A549 (cell line): ENCODE measurements at regions not wholly inside any gene's neighbourhood (a gene's known extent, or its start where the extent isn't known, plus 50 kb on each side); places are given as distances from the start of the nearest gene placed in this dataset.

Experiments
- ATAC-seq, 2 experiments: fragments of 200-7000 bp in 1 of 2; fragments of >200 bp in 1 of 2; cut with Nextera tagmentation in 1 of 2; cut with Tn5 transposase in 1 of 2; 3 replicates each; pipeline versions ENCODE4 v1.8.0 to v1.9.1; 2018 to 2020; ENCODE audit warnings: mild to moderate bottlenecking in 1 of 2, moderate library complexity in 1 of 2
- CTCF ChIA-PET: fragments of 300-600 bp; sonication (Branson Sonifier 250); formaldehyde crosslinking; extraction: SDS; loops from one replicate; lab custom pipeline; 2021; ENCODE audit warnings: antibody characterized with exemption, inconsistent platforms; lab: Yijun Ruan, JAX
- POLR2A ChIA-PET: fragments of 350-600 bp; formaldehyde crosslinking; extraction: SDS; loops from one replicate; lab custom pipeline; 2021; ENCODE audit warnings: antibody characterized with exemption, inconsistent platforms; lab: Yijun Ruan, JAX
- DNase-seq, 2 experiments: peaks; one replicate each; pipeline versions ENCODE4 v3.0.0 to v3.0.0-alpha.2; 2011 to 2016; ENCODE audit warnings: low read depth in 1 of 2, low spot score in 1 of 2
- FAIRE-seq: peaks from 2 replicates; lab custom pipeline; 2011; peaks lifted over from hg19 to GRCh38; lab: Jason Lieb, UNC
- H3K27ac ChIP-seq, 2 experiments: fragments of >200 bp; sonication (Bioruptor Twin); formaldehyde crosslinking; 3 replicates each; pipeline ENCODE4 v1.5.1; 2016 to 2017
- H3K4me1 ChIP-seq: fragments of >200 bp; sonication (Bioruptor Twin); formaldehyde crosslinking; 3 replicates; pipeline ENCODE4 v1.6.1; 2016
- H3K4me2 ChIP-seq: fragments of >200 bp; sonication (Bioruptor Twin); formaldehyde crosslinking; 3 replicates; pipeline ENCODE4 v1.6.1; 2016
- H3K4me3 ChIP-seq: fragments of >200 bp; sonication (Bioruptor Twin); formaldehyde crosslinking; 3 replicates; pipeline ENCODE4 v1.5.1; 2016
- H3K9me3 ChIP-seq: fragments of >200 bp; sonication (Bioruptor Twin); formaldehyde crosslinking; 3 replicates; pipeline ENCODE4 v1.6.1; 2016
- BCL3 ChIP-seq: fragments of >200 bp; sonication (Bioruptor Twin); formaldehyde crosslinking; IDR thresholded peaks from 3 replicates; pipeline ENCODE4 v1.6.1; 2016
- CBX8 ChIP-seq: fragments of 200-600 bp; sonication (generic); IDR thresholded peaks from 2 replicates; pipeline ENCODE4 v1.6.1; 2016
- CEBPB ChIP-seq, 2 experiments: fragments of >200 bp in 1 of 2; sonication (Bioruptor Twin) in 1 of 2; formaldehyde crosslinking in 1 of 2; IDR thresholded peaks; 2 replicates each; pipeline ENCODE4 v1.6.1; 2012 to 2016
- E2F6 ChIP-seq: IDR thresholded peaks from 2 replicates; pipeline ENCODE4 v1.6.1; 2012; ENCODE audit warnings: low read depth, borderline replicate concordance
- EHF ChIP-seq: fragments of 250-450 bp; sonication (Bioruptor Pico); IDR thresholded peaks from 2 replicates; pipeline ENCODE4 v1.5.0; 2020; ENCODE audit warnings: mild to moderate bottlenecking
- EHMT2 ChIP-seq: fragments of 200-600 bp; sonication (generic); IDR thresholded peaks from 2 replicates; pipeline ENCODE4 v1.6.1; 2016; ENCODE audit warnings: antibody characterized with exemption, low read depth, mild to moderate bottlenecking, moderate library complexity
- ESRRA ChIP-seq: fragments of 150-350 bp; IDR thresholded peaks from 2 replicates; pipeline ENCODE4 v1.6.1; 2014; ENCODE audit warnings: mild to moderate bottlenecking, low read length, borderline replicate concordance
- HEYL ChIP-seq: fragments of 250-450 bp; sonication (Bioruptor Pico); IDR thresholded peaks from 2 replicates; pipeline ENCODE4 v1.8.0; 2021; ENCODE audit warnings: mild to moderate bottlenecking, moderate library complexity
- HOXA7 ChIP-seq: fragments of 250-450 bp; sonication (Bioruptor Pico); IDR thresholded peaks from 2 replicates; pipeline ENCODE4 v1.5.0; 2020; ENCODE audit warnings: mild to moderate bottlenecking, moderate library complexity
- HOXB13 ChIP-seq: fragments of 250-450 bp; sonication (Bioruptor Pico); IDR thresholded peaks from 2 replicates; pipeline ENCODE4 v1.5.0; 2020; ENCODE audit warnings: low read depth, mild to moderate bottlenecking, moderate library complexity
- JUN ChIP-seq, 2 experiments: fragments of >200 bp; sonication (Bioruptor Twin); formaldehyde crosslinking; IDR thresholded peaks; 2 replicates in 1 of 2; 3 replicates in 1 of 2; pipeline ENCODE4 v1.6.1; 2016 to 2017
- JUNB ChIP-seq: fragments of >200 bp; sonication (Bioruptor Twin); formaldehyde crosslinking; IDR thresholded peaks from 2 replicates; pipeline ENCODE4 v1.6.1; 2016
- KDM5A ChIP-seq: fragments of 200-600 bp; sonication (generic); IDR thresholded peaks from 2 replicates; pipeline ENCODE4 v1.6.1; 2016; ENCODE audit warnings: antibody characterized with exemption, mild to moderate bottlenecking
- MAFK ChIP-seq: fragments of 450-650 bp; IDR thresholded peaks from 2 replicates; pipeline ENCODE4 v1.6.1; 2014; ENCODE audit not compliant: partially characterized antibody
- NFE2L2 ChIP-seq: fragments of 150-350 bp; conservative IDR thresholded peaks from 2 replicates; pipeline ENCODE4 v1.6.1; 2014; ENCODE audit warnings: low read length
- NR3C1 ChIP-seq: fragments of >200 bp; sonication (Bioruptor Twin); formaldehyde crosslinking; IDR thresholded peaks from 3 replicates; pipeline ENCODE4 v1.6.1; 2017
- PBX3 ChIP-seq: IDR thresholded peaks from 2 replicates; pipeline ENCODE4 v1.6.1; 2012
- POLR2AphosphoS2 ChIP-seq: conservative IDR thresholded peaks from 2 replicates; pipeline ENCODE4 v1.6.1; 2012; ENCODE audit warnings: low read length, improper control_type of control experiment, inconsistent platforms
- USF2 ChIP-seq: fragments of 450-650 bp; IDR thresholded peaks from 2 replicates; pipeline ENCODE4 v1.6.1; 2014; ENCODE audit warnings: antibody characterized with exemption
- ZFP36 ChIP-seq: fragments of 450-650 bp; IDR thresholded peaks from 2 replicates; pipeline ENCODE4 v1.6.1; 2014; ENCODE audit warnings: borderline replicate concordance; ENCODE audit not compliant: partially characterized antibody
- ZSCAN20 ChIP-seq: fragments of 250-450 bp; sonication (Bioruptor Pico); IDR thresholded peaks from 2 replicates; pipeline ENCODE4 v1.8.0; 2022; ENCODE audit warnings: mild to moderate bottlenecking, moderate library complexity
- WGBS: methylation state at CpG from one replicate; pipeline ENCODE4 v1.1.6; 2017; ENCODE audit errors: missing lambda C conversion rate; 5-methylcytosine and 5-hydroxymethylcytosine counted together

GRCh38 chr20:59388402-59388801 is 88.0 kb downstream of the EDN3 start (continued):
- TF ChIP-seq ESRRA, result no peak
- TF ChIP-seq JUNB, result no peak
- TF ChIP-seq POLR2AphosphoS2, result no peak
- TF ChIP-seq EHMT2, result no peak

GRCh38 chr20:59390437-59390836 is 90.0 kb downstream of the EDN3 start:
- 47% methylated on average over 6 of the region's 6 CpGs for WGBS
- Histone ChIP-seq H3K4me1 (no peaks in the 10 kb centered on the region), H3K9me3 (no peaks in the 10 kb centered on the region), H3K4me3 (no peak overlapping the region), H3K27ac (no peak overlapping the region), H3K4me2 (no peak overlapping the region)
- FAIRE-seq (no peak), DNase-seq (no peak), ATAC-seq (no peak)
- ChIA-PET CTCF (interaction anchor here (1.0 to 1.4 kb wide), 3 partner anchors 10 to 295 kb away, joined by 3 to 5 read pairs (median 4); no protein-coding TSS in a partner anchor), POLR2A (no interaction called here)
- TF ChIP-seq ZSCAN20 (CRISPR knock-in tag) (no peak), HEYL (CRISPR knock-in tag) (no peak), ZFP36 (no peak), E2F6 (no peak), USF2 (no peak), CBX8 (no peak), HOXB13 (no peak), NR3C1 (no peak), EHMT2 (no peak), JUN (IDR thresholded peaks at IDR 0.05) (no peak), EHF (CRISPR knock-in tag) (no peak), NFE2L2 (no peak), MAFK (no peak), BCL3 (no peak), KDM5A (no peak), CEBPB (IDR thresholded peaks at IDR 0.05) (no peak), PBX3 (no peak), HOXA7 (CRISPR knock-in tag) (no peak), POLR2AphosphoS2 (no peak)

- no peak for TF ChIP-seq JUNB
- 69% methylated on average over 1 of the region's 1 CpG for WGBS
- Histone ChIP-seq H3K9me3 (no peaks in the 10 kb centered on the region), H3K27ac (no peak overlapping the region), H3K4me1 (no peaks in the 10 kb centered on the region), H3K4me3 (no peak overlapping the region), H3K4me2 (no peak overlapping the region)
- DNase-seq, result no peak
- FAIRE-seq, result no peak
- ATAC-seq, result no peak
- POLR2A ChIA-PET, result no interaction called here
- CTCF ChIA-PET, result interaction anchor here (0.6 to 1.0 kb wide), 2 partner anchors 12 to 52 kb away, joined by 4 to 5 read pairs; no protein-coding TSS in a partner anchor
Observed at GRCh38 chr20:59391975-59392374, 91.6 kb downstream of the EDN3 start.
